ENCODE measurements at regions not wholly inside any gene's neighbourhood (a gene's known extent, or its start where the extent isn't known, plus 50 kb on each side); places are given as distances from the start of the nearest gene placed in this dataset.

DNA sequence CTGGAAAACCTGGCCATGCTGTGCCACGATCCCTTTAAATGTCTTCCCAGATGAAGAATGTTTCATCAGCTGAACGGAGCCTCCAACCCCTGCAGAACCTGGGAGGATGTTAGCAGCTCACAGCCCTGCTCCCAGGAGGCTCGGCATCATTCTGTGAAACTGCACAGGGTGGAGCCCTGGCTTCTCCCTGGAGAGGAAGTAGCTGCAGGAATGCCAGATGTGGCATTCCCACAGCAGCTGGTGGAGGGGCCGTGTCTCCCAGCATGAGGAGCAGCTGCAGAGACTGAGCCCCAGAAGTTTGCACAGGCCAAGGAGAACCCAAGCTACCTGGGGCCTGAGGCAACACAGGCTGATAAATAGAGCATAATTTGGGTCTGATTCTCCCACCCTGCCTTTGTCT lies 165.8 kb upstream of the MAP3K1 start (continued):
- TF ChIP-seq UBTF (IDR thresholded peaks at IDR 0.05; ENCODE audit: borderline replicate concordance in 1 of 2, low read depth in 2 of 2, low read length in 2 of 2) (no peak), TRIM25 (IDR thresholded peaks at IDR 0.05; ENCODE audit: borderline replicate concordance) (no peak)
- TF ChIP-seq, protein P1, sequence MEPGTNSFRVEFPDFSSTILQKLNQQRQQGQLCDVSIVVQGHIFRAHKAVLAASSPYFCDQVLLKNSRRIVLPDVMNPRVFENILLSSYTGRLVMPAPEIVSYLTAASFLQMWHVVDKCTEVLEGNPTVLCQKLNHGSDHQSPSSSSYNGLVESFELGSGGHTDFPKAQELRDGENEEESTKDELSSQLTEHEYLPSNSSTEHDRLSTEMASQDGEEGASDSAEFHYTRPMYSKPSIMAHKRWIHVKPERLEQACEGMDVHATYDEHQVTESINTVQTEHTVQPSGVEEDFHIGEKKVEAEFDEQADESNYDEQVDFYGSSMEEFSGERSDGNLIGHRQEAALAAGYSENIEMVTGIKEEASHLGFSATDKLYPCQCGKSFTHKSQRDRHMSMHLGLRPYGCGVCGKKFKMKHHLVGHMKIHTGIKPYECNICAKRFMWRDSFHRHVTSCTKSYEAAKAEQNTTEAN (CRISPR knock-in tag; IDR thresholded peaks at IDR 0.05), result no peak

DNA sequence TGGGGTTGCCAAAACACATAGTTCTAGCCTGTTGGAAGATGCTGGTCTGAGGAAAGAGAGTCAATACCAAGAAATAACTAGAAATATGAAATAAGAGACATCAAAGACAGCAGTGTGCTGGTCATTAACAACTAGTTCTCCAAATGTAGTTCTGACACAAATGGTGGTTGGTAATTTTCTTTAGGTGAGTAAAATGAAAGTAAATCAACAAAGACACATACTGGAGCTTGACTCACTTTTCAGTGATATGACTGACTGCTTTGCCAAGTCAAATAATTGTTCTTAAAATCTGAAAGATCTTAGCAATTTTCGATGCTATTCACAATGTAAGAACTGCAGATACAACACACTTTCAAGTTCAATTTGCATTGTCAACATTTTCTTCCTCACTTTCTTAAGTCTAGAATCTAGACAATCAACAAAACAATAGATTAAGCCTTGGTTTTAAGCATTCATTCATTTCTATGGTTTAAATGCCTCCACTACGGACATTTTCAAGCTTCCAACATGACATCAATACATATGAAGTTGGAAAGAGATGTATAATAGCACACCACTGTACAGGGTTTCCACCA lies 166.8 kb upstream of the MAP3K1 start:
- no peaks in the 10 kb centered on the region for H3K36me3 ChIP-seq (ENCODE audit: control insufficient read depth, insufficient read depth, low read length)
- no peaks in the 10 kb centered on the region for H3K4me1 ChIP-seq (replicated peaks in 1 of 2; ENCODE audit: control insufficient read depth in 2 of 2, insufficient read depth in 2 of 2, low read length in 2 of 2)
- no peaks in the 10 kb centered on the region for H3K9me1 ChIP-seq (ENCODE audit: control insufficient read depth, insufficient read depth, low read length)
- intact Hi-C loops (cut with micrococcal nuclease) (no loop called here), in situ Hi-C loops (cut with MboI) (no loop called here)
- no peak overlapping the region for H3K4me2 ChIP-seq (ENCODE audit: insufficient read depth, low read length)
- FAIRE-seq (no peak), DNase-seq (ENCODE audit: extremely low read depth in 1 of 4, low spot score in 3 of 4) (no peak), ATAC-seq (no peak)
- H3K27me3 ChIP-seq (ENCODE audit: control insufficient read depth in 2 of 2, insufficient read depth in 2 of 2, low read length in 2 of 2), result peaks cover 6 to 8% of the 10 kb centered on the region in 2 experiments; a peak in 4 of 5 replicates
- BruUV-seq (replicated peaks), result no TSS peak
- ChIA-PET CTCF (ENCODE audit: low intra/inter-chr PET ratio) (no interaction called here), POLR2A (no interaction called here)
- WGBS (ENCODE audit: insufficient coverage, low coverage, missing lambda C conversion rate), result 0% methylated on average over 2 of the region's 2 CpGs
- H3K27ac ChIP-seq (ENCODE audit: extremely low read depth, low read depth, low read length), result no peak overlapping the region
- H2AFZ ChIP-seq (ENCODE audit: low read depth, low read length), result no peak overlapping the region
- no peak overlapping the region for H3K4me3 ChIP-seq
- no peaks in the 10 kb centered on the region for H3K79me2 ChIP-seq (ENCODE audit: control insufficient read depth, insufficient read depth, low read length)
- H4K20me1 ChIP-seq (replicated peaks; ENCODE audit: control insufficient read depth, insufficient read depth, low read length), result no peaks in the 10 kb centered on the region
- no peaks in the 10 kb centered on the region for H3K9me3 ChIP-seq (replicated peaks; ENCODE audit: control insufficient read depth, insufficient read depth, low read depth, low read length)
- H3K9ac ChIP-seq (ENCODE audit: insufficient read depth in 1 of 2, low read depth in 2 of 2, low read length in 2 of 2), result no peak overlapping the region
- no peak for TF ChIP-seq ZNF830 (CRISPR knock-in tag; IDR thresholded peaks at IDR 0.05)
- no peak for TF ChIP-seq ZNF347 (CRISPR knock-in tag; IDR thresholded peaks at IDR 0.05; ENCODE audit: low read depth)
- TF ChIP-seq ZNF316 (IDR thresholded peaks at IDR 0.05), result peak; percentile 57
- TF ChIP-seq EGR1 (conservative IDR thresholded peaks at IDR 0.05), result no peak
- 0 out of 2 replicates have a peak, but pooled peaks have one; percentile 6 for TF ChIP-seq MAFG (tag; conservative IDR thresholded peaks at IDR 0.05)
- TF ChIP-seq, protein P2, sequence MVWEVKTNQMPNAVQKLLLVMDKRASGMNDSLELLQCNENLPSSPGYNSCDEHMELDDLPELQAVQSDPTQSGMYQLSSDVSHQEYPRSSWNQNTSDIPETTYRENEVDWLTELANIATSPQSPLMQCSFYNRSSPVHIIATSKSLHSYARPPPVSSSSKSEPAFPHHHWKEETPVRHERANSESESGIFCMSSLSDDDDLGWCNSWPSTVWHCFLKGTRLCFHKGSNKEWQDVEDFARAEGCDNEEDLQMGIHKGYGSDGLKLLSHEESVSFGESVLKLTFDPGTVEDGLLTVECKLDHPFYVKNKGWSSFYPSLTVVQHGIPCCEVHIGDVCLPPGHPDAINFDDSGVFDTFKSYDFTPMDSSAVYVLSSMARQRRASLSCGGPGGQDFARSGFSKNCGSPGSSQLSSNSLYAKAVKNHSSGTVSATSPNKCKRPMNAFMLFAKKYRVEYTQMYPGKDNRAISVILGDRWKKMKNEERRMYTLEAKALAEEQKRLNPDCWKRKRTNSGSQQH (CRISPR knock-in tag; IDR thresholded peaks at IDR 0.05), result no peak
- no peak for TF ChIP-seq ZNF12 (CRISPR knock-in tag; IDR thresholded peaks at IDR 0.05)
- TF ChIP-seq HNRNPK (IDR thresholded peaks at IDR 0.05; ENCODE audit: low read depth, low read length, poor library complexity, severe bottlenecking), result no peak
- TF ChIP-seq THRB (CRISPR knock-in tag; conservative IDR thresholded peaks at IDR 0.05), result no peak
- no peak for TF ChIP-seq ZNF436 (CRISPR knock-in tag; IDR thresholded peaks at IDR 0.05)

Data from K562 (cell line).